GM20431 (cell line): ENCODE measurements at regions not wholly inside any gene's neighbourhood (a gene's known extent, or its start where the extent isn't known, plus 50 kb on each side); places are given as distances from the start of the nearest gene placed in this dataset.
"Not testable (repeated sequence)": the region's sequence is repeated elsewhere in the genome, so short reads cannot be mapped to it uniquely, and the experiment has no call there.

Source experiments
- in situ Hi-C: fragments of 300-500 bp; cut with MseI, MboI; formaldehyde crosslinking; loops from one replicate; pipeline ENCODE4 v1.15.0; 2020; ENCODE audit warnings: low sequenced_read_pairs; ENCODE audit not compliant: unreplicated experiment

GRCh38 chr4:110364911-110365520, 110.9 kb upstream of the ENPEP start:
- in situ Hi-C loops: no loop called here

GRCh38 chr4:110361921-110362320, 114.0 kb upstream of the ENPEP start:
- in situ Hi-C loops: no loop called here

- in situ Hi-C loops: no loop called here
Observed at GRCh38 chr4:110359076-110359475, 116.9 kb upstream of the ENPEP start.

DNA sequence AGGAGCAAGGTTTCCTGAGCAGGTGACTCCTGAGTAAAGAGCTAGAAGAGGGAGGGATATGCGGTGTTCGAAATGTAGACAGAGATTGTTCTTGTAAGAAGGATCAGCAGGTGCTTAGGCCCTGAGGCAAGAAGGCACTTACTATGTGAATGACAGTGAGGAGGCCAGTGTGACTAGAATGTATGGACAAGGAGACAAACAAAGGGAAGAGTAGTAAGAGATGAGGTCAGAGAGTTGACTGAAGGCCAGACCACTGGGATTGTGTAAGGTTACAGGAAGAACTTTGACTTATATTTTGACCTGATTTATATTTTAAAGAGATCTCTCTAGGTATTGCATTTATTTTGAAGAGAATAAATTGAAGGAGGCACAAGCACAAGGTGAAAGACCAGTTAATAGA, 118.4 kb upstream of the ENPEP start:
- in situ Hi-C loops: no loop called here

GRCh38 chr4:110354460-110354859, 121.5 kb upstream of the ENPEP start:
- in situ Hi-C loops: no loop called here

GRCh38 chr4:110352670-110353442, 123.1 kb upstream of the ENPEP start:
- in situ Hi-C loops: no loop called here

DNA sequence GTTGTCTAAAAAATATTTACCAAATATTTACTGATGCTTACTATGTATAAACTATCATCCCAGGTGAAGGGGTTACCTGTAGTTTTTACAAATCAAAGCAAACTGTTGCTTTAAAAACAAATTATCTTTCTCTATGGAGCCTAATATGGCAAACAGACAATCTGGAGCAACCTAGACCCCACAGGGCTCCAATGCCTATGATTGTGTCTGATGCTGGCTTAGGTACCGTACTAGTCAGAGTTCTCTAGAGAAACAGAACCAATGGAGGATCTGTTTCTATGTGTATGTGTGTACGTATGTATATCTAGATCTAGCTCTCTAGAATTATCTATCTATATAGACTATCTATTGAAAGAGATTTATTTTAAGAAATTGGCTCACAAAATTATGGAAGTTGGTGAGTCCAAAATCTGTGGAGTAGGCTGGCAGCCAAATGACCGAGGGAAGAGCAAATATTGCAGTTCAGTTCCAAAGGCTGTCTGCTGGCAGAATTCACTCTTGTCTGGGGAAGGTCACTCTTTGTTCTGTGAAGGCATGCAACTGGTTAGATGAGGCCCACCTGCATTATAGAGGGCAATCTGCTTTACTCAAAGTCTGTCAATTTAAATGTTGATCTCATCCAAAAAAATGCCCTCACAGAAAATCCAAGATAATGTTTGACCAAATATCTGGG, 127.1 kb upstream of the ENPEP start:
- in situ Hi-C loops: no loop called here

DNA sequence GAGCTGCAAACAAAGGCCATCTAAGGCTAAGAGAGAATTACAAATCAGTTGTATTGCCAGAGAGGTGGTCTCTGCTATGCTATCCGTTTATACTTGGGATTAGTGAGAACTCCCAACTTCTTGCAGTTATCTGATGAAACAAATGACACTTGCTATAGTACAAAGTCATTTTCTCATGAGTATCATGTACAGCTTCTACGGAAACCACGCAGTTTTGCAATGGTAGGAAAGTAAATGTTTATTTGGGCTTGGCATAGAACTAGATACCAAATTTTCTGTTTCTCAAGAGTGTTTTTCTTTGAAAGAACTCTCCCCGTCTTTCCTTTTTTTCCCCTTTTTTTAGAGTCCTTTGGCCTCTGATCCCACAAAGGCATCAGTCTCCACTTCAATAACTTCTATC, 128.2 kb upstream of the ENPEP start:
- in situ Hi-C loops: no loop called here

DNA sequence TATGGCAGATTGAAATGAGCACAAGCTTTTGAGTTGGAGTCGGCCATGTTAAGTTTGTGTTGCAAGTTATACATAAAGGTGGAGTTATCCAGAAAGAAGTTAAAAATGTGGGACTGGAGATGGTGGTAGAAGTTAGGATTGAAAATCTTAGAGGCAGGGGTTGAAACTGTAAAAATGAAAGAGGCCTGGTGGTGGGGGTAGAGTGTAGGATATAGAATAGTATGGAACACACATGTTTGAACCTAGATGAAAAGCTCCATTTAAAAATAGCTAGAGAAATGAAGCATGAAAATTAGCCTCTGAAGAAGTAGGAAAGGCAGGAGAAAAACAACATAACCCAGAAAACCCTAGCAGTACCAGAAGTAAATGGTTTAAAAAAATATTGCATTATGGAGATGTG, 131.8 kb upstream of the ENPEP start:
- in situ Hi-C loops: no loop called here

GRCh38 chr4:110343534-110343933, 132.4 kb upstream of the ENPEP start:
- in situ Hi-C loops: no loop called here

GRCh38 chr4:110341118-110341517, 134.8 kb upstream of the ENPEP start:
- in situ Hi-C loops: not testable (repeated sequence)

DNA sequence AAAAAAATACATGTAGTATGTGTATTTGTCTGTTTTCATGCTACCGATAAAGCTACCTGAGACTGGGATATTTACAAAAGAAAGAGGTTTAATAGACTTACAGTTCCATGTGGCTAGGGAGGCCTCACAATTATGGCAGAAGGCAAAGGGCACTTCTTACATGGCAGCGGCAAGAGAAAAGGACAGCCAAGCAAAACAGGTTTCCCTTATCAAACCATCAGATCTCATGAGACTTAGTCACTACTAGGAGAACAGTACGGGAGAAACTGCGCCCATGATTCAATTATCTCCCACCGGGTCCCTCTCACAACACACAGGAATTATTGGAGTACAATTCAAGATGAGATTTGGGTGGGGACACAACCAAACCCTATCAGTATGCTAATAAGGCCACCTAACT, 137.0 kb upstream of the ELOVL6 start:
- in situ Hi-C loops: no loop called here

DNA sequence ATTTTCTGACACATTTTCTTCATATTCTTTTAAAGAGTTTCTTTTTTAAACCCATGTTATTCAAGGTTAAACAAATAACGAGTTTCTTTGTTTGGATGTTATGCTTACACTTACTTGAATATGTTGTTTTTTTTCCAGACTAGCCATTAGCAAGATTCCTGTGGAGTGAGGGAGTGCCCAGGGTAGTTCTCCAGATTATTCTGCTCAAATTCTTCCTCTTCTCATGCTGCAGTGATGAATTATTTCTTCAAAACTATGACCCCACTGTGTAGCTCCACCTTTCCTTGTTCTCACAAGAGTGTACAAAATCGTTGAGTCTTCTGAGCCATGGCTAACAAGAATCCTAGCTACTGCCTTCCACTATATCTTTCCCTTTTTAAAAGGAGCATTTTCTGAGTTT, 134.1 kb upstream of the ELOVL6 start:
- in situ Hi-C loops: no loop called here

DNA sequence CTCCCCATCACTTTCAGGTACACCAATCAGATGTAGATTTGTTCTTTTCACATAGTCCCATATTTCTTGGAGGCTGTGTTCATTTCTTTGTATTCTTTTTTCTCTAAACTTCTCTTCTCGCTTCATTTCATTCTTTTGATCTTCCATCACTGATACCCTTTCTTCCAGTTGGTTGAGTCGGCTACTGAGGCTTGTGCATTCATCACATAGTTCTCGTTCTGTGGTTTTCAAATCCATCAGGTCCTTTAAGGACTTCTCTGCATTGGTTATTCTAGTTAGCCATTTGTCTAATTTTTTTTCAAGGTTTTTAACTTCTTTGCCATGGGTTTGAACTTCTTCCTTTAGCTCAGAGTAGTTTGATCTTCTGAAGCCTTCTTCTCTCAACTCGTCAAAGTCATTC, 128.0 kb upstream of the ELOVL6 start:
- in situ Hi-C loops: not testable (repeated sequence)

DNA sequence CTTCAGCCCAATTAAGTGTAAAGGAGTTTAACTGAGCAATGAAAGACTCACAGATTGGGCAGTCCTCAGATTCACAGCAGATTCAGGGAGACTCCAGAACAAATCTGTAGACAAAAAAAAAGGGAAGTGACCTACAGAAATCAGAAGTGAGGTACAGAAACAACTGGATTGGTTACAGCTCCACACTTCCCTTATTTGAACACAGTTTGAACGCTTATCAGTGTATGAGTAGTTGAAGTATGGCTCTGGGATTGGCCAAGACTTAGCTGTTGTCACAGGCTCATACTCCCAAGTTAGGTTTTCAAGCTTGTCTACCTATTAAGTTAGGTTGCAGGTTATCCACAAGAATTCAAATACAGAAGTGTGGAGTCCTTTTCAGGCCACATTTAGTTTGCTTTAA, 112.4 kb upstream of the ELOVL6 start:
- in situ Hi-C loops: loop anchor here (25.0 kb wide), 2 partner anchors 202 to 298 kb away; no protein-coding TSS in a partner anchor

DNA sequence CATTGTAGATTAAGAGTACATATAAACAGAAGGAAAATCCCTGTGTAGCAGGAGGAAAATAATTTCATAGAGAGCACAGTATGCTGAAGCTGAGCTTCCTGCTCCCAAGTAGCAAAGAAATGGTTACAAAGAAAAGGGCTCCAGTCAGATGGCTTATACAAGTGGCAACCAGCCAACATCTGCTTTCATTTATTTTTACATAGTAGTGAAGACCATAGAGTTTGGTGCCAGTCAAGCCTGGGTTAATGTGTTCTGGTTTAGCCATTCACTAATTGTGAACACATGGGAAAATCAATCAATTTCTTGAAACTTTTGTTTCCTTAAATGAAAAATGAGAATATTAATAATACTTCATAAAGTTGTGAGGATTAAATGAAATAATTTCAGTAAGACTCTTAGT, 111.3 kb upstream of the ELOVL6 start:
- in situ Hi-C loops: loop anchor here (25.0 kb wide), 2 partner anchors 203 to 297 kb away; no protein-coding TSS in a partner anchor

GRCh38 chr4:110306303-110306702, 107.9 kb upstream of the ELOVL6 start:
- in situ Hi-C loops: loop anchor here (25.0 kb wide), 2 partner anchors 206 to 294 kb away; no protein-coding TSS in a partner anchor

GRCh38 chr4:110305455-110305854, 107.0 kb upstream of the ELOVL6 start:
- in situ Hi-C loops: loop anchor here (25.0 kb wide), 2 partner anchors 207 to 293 kb away; no protein-coding TSS in a partner anchor

GRCh38 chr4:110296892-110297291, 98.5 kb upstream of the ELOVL6 start:
- in situ Hi-C loops: no loop called here

GRCh38 chr4:110294165-110294564, 95.8 kb upstream of the ELOVL6 start:
- in situ Hi-C loops: no loop called here
